ENCODE measurements at regions not wholly inside any gene's neighbourhood (a gene's known extent, or its start where the extent isn't known, plus 50 kb on each side); places are given as distances from the start of the nearest gene placed in this dataset.

DNA sequence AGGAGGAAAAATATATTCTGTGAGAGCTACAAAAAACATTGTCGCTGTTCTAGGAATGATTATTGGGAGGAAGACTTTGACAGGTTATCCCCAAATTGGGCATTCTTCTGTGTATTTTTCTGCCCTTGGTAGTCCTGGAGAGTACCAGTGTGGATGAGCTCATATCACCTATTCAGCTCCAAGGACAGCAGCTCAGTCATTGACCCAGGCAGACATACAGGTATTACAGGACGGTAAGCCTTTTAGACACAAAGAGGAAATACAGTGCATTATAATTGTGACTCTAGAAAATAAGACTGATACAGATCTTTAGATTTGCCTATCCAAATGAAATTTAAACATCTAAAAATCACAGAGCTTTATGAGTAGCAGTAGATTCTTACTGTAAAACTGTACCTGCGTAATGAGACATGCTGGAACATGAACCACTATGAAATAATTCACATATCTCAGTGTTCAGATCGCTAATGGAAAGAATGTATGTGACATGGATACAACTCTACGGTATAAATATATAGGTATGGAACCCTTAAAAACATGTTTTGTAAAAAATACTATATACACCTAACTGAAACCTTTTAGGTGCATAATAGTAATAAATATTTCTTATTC, 56.0 kb downstream of the PLK2 start:
- TF ChIP-seq, protein P1, sequence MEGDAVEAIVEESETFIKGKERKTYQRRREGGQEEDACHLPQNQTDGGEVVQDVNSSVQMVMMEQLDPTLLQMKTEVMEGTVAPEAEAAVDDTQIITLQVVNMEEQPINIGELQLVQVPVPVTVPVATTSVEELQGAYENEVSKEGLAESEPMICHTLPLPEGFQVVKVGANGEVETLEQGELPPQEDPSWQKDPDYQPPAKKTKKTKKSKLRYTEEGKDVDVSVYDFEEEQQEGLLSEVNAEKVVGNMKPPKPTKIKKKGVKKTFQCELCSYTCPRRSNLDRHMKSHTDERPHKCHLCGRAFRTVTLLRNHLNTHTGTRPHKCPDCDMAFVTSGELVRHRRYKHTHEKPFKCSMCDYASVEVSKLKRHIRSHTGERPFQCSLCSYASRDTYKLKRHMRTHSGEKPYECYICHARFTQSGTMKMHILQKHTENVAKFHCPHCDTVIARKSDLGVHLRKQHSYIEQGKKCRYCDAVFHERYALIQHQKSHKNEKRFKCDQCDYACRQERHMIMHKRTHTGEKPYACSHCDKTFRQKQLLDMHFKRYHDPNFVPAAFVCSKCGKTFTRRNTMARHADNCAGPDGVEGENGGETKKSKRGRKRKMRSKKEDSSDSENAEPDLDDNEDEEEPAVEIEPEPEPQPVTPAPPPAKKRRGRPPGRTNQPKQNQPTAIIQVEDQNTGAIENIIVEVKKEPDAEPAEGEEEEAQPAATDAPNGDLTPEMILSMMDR (IDR thresholded peaks at IDR 0.05 in 4 of 5, conservative IDR thresholded peaks at IDR 0.05 in 1 of 5): no peak
- TF ChIP-seq POLR2A (IDR thresholded peaks at IDR 0.05): no peak
